Liver (tissue), 7 donors: ENCODE measurements at regions not wholly inside any gene's neighbourhood (a gene's known extent, or its start where the extent isn't known, plus 50 kb on each side); places are given as distances from the start of the nearest gene placed in this dataset.

ENCODE experiments used
- DNase-seq: peaks from one replicate; pipeline ENCODE4 v3.0.0-alpha.2; 2017; ENCODE audit warnings: low spot score
- H3K27ac ChIP-seq, 2 donors: one replicate each; pipeline ENCODE4 v1.7.0; 2013; ENCODE audit warnings: inconsistent platforms in 2 of 2, low read length in 2 of 2, control low read depth in 1 of 2, low read depth in 1 of 2, mild to moderate bottlenecking in 1 of 2
- H3K27me3 ChIP-seq, 4 donors: one replicate each; pipeline versions ENCODE4 v1.6.1 to v1.7.0; 2013; ENCODE audit warnings: low read length in 3 of 4, inconsistent platforms in 1 of 4, mild to moderate bottlenecking in 1 of 4, moderate library complexity in 1 of 4; ENCODE audit not compliant: control insufficient read depth in 4 of 4, insufficient read depth in 4 of 4
- H3K36me3 ChIP-seq, 4 donors: one replicate each; pipeline versions ENCODE4 v1.6.1 to v1.7.0; 2013; ENCODE audit warnings: low read length in 3 of 4, mild to moderate bottlenecking in 3 of 4, low read depth in 1 of 4, moderate library complexity in 1 of 4; ENCODE audit not compliant: control insufficient read depth in 4 of 4, insufficient read depth in 3 of 4
- H3K4me1 ChIP-seq, 4 donors: one replicate each; pipeline versions ENCODE4 v1.6.1 to v1.7.0; 2013; ENCODE audit warnings: low read length in 3 of 4, mild to moderate bottlenecking in 3 of 4, moderate library complexity in 1 of 4; ENCODE audit not compliant: control insufficient read depth in 4 of 4, insufficient read depth in 4 of 4
- H3K4me3 ChIP-seq, 3 donors: one replicate each; pipeline versions ENCODE4 v1.6.1 to v1.7.0; 2013; ENCODE audit warnings: low read length in 3 of 3, control low read depth in 1 of 3, low read depth in 1 of 3, mild to moderate bottlenecking in 1 of 3
- H3K9ac ChIP-seq, 2 donors: one replicate each; pipeline ENCODE4 v1.7.0; 2013; ENCODE audit warnings: low read length in 2 of 2, mild to moderate bottlenecking in 2 of 2, moderate library complexity in 2 of 2, control low read depth in 1 of 2, low read depth in 1 of 2
- H3K9me3 ChIP-seq, 4 donors: one replicate each; pipeline versions ENCODE4 v1.6.1 to v1.7.0; 2013; ENCODE audit warnings: low read length in 3 of 4; ENCODE audit not compliant: control insufficient read depth in 4 of 4
- ATF3 ChIP-seq: IDR thresholded peaks from 2 replicates; pipeline ENCODE4 v1.6.1; 2016; ENCODE audit warnings: antibody characterized with exemption
- EGR1 ChIP-seq, 2 donors: IDR thresholded peaks; 2 replicates each; pipeline ENCODE4 v1.6.1; 2016 to 2018; ENCODE audit warnings: antibody characterized with exemption in 2 of 2, low read depth in 2 of 2
- GABPA ChIP-seq, 2 donors: IDR thresholded peaks in 1 of 2; conservative IDR thresholded peaks in 1 of 2; 2 replicates each; pipeline ENCODE4 v1.6.1; 2016; ENCODE audit warnings: antibody characterized with exemption in 2 of 2, mild to moderate bottlenecking in 1 of 2, moderate library complexity in 1 of 2
- HNF4A ChIP-seq, 2 donors: conservative IDR thresholded peaks; 2 replicates each; pipeline ENCODE4 v1.6.1; 2016; ENCODE audit warnings: antibody characterized with exemption in 2 of 2, mild to moderate bottlenecking in 2 of 2
- JUND ChIP-seq, 2 donors: IDR thresholded peaks; 2 replicates each; pipeline ENCODE4 v1.6.1; 2016; ENCODE audit warnings: antibody characterized with exemption in 2 of 2
- MAX ChIP-seq: IDR thresholded peaks from 2 replicates; pipeline ENCODE4 v1.6.1; 2016; ENCODE audit warnings: antibody characterized with exemption
- NR2F2 ChIP-seq: IDR thresholded peaks from 2 replicates; pipeline ENCODE4 v1.6.1; 2016; ENCODE audit warnings: antibody characterized with exemption
- RAD21 ChIP-seq, 2 donors: IDR thresholded peaks; 2 replicates each; pipeline ENCODE4 v1.6.1; 2016; ENCODE audit warnings: antibody characterized with exemption in 2 of 2, mild to moderate bottlenecking in 2 of 2
- REST ChIP-seq: IDR thresholded peaks from 2 replicates; pipeline ENCODE4 v1.6.1; 2016; ENCODE audit warnings: antibody characterized with exemption, mild to moderate bottlenecking
- RXRA ChIP-seq, 2 donors: IDR thresholded peaks; 2 replicates each; pipeline ENCODE4 v1.6.1; 2017 to 2018; ENCODE audit warnings: antibody characterized with exemption in 2 of 2, mild to moderate bottlenecking in 1 of 2
- TAF1 ChIP-seq: conservative IDR thresholded peaks from 2 replicates; pipeline ENCODE4 v1.6.1; 2016; ENCODE audit warnings: antibody characterized with exemption, mild to moderate bottlenecking
- ZBTB33 ChIP-seq: IDR thresholded peaks from 2 replicates; pipeline ENCODE4 v1.6.1; 2016; ENCODE audit warnings: antibody characterized with exemption
- WGBS: extraction: QIAGEN DNeasy Blood & Tissue Kit; methylation state at CpG from one replicate; pipeline ENCODE4 v1.1.7; 2013; 5-methylcytosine and 5-hydroxymethylcytosine counted together
- donor health status: healthy.
- donor health status: healthy.
- donor health status: healthy.
- donor health status: healthy.

GRCh38 chr19:30679789-30680188 is 307.6 kb downstream of the ZNF536 start:
- H3K27me3 ChIP-seq, result peaks cover 0 to 4% (median 0%) of the 10 kb centered on the region in 4 donors
- no peak overlapping the region for H3K27ac ChIP-seq
- no peaks in the 10 kb centered on the region for H3K36me3 ChIP-seq
- WGBS, result 82% methylated on average over 6 of the region's 6 CpGs
- no peak overlapping the region for H3K4me3 ChIP-seq
- TF ChIP-seq ZBTB33 (no peak), REST (no peak), ATF3 (no peak), EGR1 (IDR thresholded peaks at IDR 0.05; ENCODE audit: low read depth in 2 of 2) (no peak), RAD21 (IDR thresholded peaks at IDR 0.05) (no peak), MAX (no peak), TAF1 (no peak)
- DNase-seq, result no peak
- no peak overlapping the region for H3K9ac ChIP-seq
- no peaks in the 10 kb centered on the region for H3K9me3 ChIP-seq
- H3K4me1 ChIP-seq, result no peaks in the 10 kb centered on the region

GRCh38 chr19:30679153-30679702 is 307.0 kb downstream of the ZNF536 start:
- 70% methylated on average over 16 of the region's 16 CpGs for WGBS
- Histone ChIP-seq H3K9ac (no peak overlapping the region), H3K4me3 (no peak overlapping the region), H3K27me3 (peaks cover 0 to 6% (median under 1%) of the 10 kb centered on the region in 4 donors), H3K27ac (no peak overlapping the region), H3K9me3 (no peaks in the 10 kb centered on the region), H3K36me3 (no peaks in the 10 kb centered on the region), H3K4me1 (no peaks in the 10 kb centered on the region)
- no peak for DNase-seq
- TF ChIP-seq HNF4A (conservative IDR thresholded peaks at IDR 0.05) (no peak), NR2F2 (no peak), GABPA (IDR thresholded peaks at IDR 0.05 in 1 of 2, conservative IDR thresholded peaks at IDR 0.05 in 1 of 2) (no peak), JUND (IDR thresholded peaks at IDR 0.05) (no peak), RXRA (IDR thresholded peaks at IDR 0.05) (no peak), REST (no peak)
